ENCODE measurements at regions not wholly inside any gene's neighbourhood (a gene's known extent, or its start where the extent isn't known, plus 50 kb on each side); places are given as distances from the start of the nearest gene placed in this dataset.

DNA sequence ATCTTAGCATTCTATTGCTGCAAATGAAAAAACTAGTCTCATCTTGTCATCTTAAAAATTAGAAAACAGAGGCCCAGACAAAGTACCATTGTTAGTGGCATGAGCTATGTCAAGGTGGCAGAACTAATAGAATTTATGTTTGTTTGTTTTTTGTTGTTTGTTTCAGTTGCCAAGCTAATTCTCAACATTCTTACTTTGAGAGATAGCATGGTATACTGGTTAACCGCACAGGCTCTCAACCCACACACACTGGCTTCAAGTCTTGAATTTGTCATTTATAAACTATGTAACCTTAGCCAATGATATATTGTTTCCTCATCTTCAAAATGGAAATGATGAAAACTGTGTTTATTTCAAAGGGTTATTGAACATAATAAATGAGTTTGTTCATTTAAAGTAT, 367.6 kb upstream of the PLSCR5 start:
- TF ChIP-seq POLR2AphosphoS5 (IDR thresholded peaks at IDR 0.05): no peak
- TF ChIP-seq POLR2A (IDR thresholded peaks at IDR 0.05): no peak
- TF ChIP-seq, protein P1, sequence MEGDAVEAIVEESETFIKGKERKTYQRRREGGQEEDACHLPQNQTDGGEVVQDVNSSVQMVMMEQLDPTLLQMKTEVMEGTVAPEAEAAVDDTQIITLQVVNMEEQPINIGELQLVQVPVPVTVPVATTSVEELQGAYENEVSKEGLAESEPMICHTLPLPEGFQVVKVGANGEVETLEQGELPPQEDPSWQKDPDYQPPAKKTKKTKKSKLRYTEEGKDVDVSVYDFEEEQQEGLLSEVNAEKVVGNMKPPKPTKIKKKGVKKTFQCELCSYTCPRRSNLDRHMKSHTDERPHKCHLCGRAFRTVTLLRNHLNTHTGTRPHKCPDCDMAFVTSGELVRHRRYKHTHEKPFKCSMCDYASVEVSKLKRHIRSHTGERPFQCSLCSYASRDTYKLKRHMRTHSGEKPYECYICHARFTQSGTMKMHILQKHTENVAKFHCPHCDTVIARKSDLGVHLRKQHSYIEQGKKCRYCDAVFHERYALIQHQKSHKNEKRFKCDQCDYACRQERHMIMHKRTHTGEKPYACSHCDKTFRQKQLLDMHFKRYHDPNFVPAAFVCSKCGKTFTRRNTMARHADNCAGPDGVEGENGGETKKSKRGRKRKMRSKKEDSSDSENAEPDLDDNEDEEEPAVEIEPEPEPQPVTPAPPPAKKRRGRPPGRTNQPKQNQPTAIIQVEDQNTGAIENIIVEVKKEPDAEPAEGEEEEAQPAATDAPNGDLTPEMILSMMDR (IDR thresholded peaks at IDR 0.05): no peak
- TF ChIP-seq EP300 (IDR thresholded peaks at IDR 0.05): no peak

Measured in suprapubic skin (tissue), 4 donors.